ENCODE measurements at regions not wholly inside any gene's neighbourhood (a gene's known extent, or its start where the extent isn't known, plus 50 kb on each side); places are given as distances from the start of the nearest gene placed in this dataset.

GRCh38 chr1:47537966-47538365 lies 100.1 kb downstream of the FOXD2 start:
- no peak for TF ChIP-seq CTCF (IDR thresholded peaks at IDR 0.05)
- TF ChIP-seq POLR2A (IDR thresholded peaks at IDR 0.05), result no peak
